ENCODE measurements at regions not wholly inside any gene's neighbourhood (a gene's known extent, or its start where the extent isn't known, plus 50 kb on each side); places are given as distances from the start of the nearest gene placed in this dataset.
"Not testable (repeated sequence)": the region's sequence is repeated elsewhere in the genome, so short reads cannot be mapped to it uniquely, and the experiment has no call there.

DNA sequence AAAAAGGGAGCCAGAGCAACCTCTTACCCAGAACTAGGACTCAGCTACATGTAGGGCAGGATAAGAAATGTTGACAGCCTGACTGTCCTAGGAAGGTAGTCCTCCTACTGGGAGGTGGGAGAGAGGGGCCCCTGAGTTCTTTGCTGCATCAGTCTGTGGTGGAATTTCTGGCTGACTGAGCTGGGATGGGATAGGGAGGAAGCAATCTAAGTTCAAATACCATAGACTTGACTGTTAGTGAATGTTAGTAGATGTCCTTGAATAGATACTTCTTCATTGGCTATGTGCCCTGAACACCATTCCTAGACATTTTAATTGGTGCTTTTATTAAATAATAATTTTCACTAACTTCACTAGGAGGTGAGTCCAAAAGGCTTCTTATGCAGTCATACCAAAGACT is 1343.6 kb upstream of the CITED2 start:
- DNase-seq (ENCODE audit: low read depth in 2 of 3, low spot score in 2 of 3) = no peak

DNA sequence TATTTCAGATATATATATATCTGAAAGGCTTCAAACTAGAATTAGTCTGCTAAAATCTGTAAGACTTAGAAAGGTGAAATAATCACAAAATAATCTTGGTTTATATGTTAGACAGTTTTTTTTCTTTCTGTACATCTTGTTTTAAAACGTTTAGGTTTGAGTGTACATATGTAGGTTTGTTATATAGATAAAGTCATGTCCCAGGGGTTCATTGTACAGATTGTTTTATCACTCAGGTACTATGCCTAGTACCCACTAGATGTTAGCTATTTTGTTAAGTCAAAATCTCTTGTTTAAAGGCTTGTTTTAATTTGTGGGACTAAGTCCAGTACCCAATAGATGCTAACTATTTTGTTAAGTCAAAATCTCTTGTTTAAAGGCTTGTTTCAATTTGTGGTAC is 1339.0 kb upstream of the CITED2 start:
- DNase-seq (ENCODE audit: low read depth in 2 of 3, low spot score in 2 of 3) = no peak

DNA sequence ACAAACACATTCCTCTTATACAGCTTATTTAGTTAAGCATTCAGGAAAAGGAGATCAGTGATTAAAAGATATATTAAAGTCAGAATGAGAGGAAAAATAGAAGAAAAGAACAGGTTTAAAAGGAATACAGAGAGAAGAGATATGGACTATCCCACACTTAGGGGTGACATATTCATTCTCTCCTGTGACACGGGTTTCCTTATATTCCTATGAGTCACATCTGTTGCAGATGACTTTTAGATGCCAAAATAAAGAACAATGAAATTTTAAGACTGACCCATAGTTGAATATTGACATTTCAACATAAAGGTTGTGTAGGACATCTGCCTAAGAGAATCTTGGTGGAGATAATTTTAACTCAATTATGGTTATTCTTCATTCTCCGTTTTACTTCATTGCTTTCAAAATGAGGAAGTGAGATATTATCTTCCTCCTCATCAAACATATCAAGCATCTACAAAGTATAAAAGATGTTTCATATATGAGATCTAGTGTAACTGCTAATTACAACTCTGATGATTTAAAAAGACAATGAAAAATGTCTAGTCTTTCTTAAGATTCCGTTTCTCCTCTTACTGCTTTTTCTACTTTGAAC is 1336.7 kb upstream of the CITED2 start:
- DNase-seq (ENCODE audit: low read depth in 2 of 3, low spot score in 2 of 3) = no peak

DNA sequence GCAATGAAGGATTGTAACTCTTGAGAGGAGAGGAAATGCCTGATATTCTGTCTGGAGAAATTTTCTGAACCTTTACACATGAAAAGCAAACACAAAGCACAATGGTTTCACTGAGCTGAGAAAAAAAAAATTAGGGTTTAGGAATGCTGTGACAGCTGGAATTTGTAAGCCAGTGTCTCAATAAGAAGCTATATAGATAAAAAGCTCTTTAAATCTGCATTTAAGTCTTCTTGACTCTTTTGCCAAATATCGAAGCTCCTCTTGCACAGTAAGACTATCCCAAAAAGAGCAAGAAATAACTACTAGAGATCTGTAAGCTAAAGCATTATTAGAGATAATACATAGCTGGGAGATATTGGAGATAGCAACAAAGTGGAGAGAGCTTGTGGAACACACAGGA is 1334.0 kb upstream of the CITED2 start:
- DNase-seq (ENCODE audit: low read depth in 2 of 3, low spot score in 2 of 3) = no peak

DNA sequence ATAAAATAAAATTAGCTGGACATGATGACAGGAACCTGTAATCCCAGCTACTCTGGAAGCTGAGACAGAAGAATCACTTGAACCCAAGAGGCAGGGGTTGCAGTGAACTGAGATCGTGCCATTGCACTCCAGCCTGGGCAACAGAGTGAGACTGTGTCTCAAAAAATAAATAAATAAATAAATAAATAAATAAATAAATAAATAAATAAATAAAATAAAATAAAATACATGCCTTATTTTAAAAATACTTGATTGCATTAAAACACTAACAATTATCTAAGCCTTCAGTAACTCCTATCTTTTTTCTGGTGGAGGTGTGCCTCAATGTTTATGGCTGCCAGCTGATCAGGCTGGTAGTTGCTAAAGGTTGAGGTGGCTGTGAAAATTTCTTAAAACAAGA is 1329.6 kb upstream of the CITED2 start:
- not testable (repeated sequence) for DNase-seq (ENCODE audit: low read depth in 2 of 3, low spot score in 2 of 3)

DNA sequence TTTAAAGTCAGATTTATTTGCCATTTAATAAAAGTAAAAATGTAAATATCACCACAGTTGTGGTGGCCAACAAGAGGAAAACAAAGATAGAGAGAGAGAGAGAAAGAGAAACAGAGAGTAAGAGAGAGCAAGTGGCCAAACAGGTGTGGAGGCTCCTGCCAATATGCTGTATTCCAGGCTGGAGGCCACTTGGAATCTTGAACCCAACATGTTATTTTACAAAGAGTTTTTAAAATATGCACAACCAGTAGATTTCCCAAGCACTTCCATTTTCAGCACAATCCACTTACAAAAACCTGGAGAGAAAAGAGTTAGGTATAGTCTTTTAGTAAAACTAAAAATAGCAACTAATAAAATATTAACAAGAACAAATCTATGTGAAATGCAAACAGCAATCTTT is 1323.1 kb upstream of the CITED2 start:
- no peak for DNase-seq (ENCODE audit: low read depth in 2 of 3, low spot score in 2 of 3)

DNA sequence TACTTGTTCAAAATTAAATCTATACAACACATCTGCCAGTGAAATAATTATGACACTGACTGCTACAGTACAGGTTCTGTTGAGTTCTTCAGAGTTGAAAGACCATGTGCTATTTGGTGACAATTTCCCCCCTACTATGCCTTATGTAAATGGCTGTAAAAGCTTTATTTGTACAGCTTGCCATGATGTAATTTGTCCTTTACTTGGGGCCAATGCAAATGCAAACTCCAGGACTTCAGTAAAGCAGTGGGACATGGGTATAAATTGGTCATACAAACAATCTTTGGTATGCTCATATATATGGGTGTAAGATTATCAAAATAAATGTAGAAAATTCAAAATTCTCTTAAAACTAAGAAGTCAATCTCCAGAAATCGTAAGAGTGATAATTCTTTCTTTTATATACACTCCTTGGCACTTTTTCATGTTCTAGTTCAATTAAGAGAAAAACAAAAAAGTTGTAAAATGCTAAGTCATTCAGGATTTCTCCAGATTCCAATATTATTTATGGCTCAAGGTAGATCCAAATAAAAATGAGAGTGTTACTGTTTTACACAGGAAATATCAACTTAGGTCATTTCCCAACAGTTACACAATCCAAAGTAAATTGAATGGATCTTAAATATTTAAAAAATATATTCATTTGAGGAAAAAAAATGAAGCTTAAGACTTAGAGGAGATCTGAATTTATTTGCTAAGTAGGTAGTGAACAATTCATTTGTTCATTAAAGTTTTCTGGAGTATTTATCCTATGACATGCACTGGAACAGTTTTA is 1310.5 kb upstream of the CITED2 start:
- no peak for DNase-seq (ENCODE audit: low read depth in 2 of 3, low spot score in 2 of 3)

DNA sequence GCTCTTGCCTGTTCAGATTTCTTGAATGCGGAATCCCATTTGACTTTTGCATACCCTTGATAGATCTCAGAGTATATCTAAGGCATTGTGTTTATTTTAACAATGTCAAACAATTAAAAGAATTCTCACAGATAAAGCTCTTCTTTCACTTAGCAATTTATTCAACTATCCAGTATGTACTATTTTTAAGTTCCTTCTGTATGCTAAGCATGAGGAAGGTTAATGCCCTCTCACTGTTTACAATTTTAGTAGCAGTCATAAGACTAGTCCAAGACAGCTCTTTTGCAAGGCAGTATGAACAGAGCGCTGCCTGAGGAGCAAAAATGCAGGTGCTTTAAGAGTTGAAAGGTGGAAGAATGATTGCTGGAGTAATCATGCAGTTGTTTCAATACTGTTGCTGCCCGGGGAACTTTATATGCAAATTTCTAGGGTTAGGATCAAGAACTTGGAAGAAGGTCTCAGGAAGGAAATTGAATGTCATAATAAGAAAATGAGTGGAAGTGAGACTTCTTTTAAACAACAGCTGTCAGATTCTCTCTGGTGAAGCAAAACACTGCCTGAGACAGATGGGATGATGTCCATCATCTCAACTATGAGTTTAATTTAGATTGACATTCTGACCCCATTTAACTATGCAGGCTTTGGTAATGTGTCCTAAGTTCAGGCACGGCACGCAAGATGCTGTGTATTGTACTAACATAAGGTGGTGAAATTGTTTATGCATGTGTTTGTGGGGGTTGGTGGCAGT is 1303.5 kb upstream of the CITED2 start:
- DNase-seq (ENCODE audit: low read depth in 2 of 3, low spot score in 2 of 3) = no peak

DNA sequence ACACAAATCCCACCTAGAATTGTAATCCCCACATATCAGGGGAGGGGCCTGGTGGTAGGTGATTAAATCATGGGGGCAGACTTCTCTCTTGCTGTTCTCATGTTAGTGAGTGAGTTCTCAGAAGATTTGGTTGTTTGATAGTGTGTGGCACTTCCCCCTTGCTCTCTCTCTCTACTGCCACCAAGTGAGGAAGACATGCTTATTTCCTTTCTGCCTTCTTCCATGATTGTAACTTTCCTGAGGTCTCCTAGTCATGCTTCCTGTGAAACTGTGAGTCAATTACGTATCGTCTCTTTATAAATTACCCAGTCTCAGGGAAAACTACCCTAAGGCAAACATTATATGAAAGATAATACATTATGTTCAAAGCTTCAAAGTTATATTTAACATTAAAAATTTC is 1297.5 kb upstream of the CITED2 start:
- DNase-seq (ENCODE audit: low read depth in 2 of 3, low spot score in 2 of 3) = no peak

DNA sequence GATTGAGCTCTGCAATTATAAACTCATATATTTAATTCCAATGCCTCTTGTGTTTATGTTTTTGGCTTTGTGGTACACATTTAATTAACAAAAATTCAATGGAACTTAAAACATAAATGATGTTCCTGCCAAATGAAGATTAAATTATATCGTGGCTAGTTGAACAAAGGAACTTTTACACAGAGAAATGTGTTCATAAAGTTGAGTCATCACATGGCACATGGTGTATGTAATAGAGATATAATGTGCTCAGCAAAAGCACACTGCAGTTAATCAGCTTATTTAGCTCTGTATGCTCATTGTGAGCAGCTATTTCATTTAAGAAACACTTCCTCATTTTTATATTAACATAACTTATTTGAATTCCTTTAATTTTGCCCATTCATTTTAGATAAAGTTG is 1295.6 kb upstream of the CITED2 start:
- DNase-seq (ENCODE audit: low read depth in 2 of 3, low spot score in 2 of 3) = no peak

DNA sequence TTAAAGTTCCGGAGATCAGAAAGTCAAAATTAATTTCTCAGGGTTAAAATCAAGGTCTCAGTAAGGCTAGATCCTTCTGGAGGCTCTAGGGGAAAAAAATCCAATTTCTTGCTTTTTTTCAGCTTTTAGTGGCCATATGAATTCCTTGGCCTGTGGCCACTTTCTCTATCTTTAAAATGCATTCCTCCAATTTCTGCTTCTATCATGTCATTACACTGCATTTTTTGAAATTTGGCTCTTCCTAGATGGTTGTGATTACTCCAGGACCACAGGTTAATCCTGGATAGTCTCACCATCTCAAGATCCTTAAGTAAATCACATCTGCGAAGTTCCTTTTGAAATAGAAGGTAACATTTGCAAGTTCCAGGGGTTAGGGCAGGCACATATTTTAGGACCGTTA is 1294.9 kb upstream of the CITED2 start:
- no peak for DNase-seq (ENCODE audit: low read depth in 2 of 3, low spot score in 2 of 3)

DNA sequence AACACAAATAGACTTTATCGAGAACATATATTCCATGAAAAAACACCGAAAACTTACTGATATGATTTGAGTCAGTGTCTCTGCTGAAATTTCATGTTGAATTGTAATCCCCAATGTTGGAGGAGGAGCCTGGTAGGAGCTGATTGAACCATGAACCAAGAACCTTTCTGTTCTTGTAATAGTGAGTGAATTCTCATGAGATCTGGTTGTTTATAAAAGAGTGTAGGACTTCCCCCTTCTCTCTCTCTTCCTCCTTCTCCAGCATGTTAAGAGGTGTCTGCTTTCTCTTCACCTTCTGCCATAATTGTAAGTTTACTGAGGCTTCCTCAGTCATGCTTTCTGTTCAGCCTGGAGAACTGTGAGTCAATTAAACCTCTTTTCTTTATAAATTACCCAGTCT is 1289.3 kb upstream of the CITED2 start:
- no peak for DNase-seq (ENCODE audit: low read depth in 2 of 3, low spot score in 2 of 3)

DNA sequence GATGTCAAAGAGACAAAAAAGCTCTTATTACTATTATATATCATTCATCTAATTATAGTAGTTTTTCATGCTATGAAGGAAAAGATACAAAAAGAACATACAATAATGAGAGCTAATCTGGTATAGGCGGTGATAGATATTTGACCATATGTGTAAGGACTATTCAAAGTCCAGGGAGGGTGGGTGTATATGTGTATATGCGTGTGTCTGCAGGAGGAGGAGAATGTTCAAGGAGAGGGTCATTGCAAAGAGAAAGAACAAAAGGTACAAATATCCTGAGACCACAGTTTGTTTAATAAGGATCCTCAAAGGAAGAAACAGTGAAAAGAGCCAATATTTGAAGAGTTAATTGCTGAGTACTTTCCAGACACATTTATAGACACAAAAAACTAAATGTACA is 1288.6 kb upstream of the CITED2 start:
- DNase-seq (ENCODE audit: low read depth in 2 of 3, low spot score in 2 of 3) = no peak

DNA sequence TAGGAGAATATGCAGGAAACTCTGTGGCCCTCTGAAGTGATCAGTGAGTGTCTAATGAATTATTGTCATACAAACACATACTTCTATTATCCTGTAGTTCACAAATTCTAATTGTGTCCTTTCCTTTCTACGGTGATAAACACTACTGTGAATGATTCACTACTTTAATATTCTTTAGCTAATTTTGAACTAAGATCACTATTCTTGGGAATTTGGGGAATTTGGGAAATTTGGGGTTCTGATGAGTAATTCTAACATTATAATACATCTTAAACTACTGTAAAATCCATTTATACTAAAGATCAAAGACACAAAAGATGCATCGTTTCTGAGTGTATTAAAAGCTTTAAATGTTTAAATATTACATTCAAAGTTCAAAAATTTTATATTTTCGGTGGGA is 1287.2 kb upstream of the CITED2 start:
- no peak for DNase-seq (ENCODE audit: low read depth in 2 of 3, low spot score in 2 of 3)

DNA sequence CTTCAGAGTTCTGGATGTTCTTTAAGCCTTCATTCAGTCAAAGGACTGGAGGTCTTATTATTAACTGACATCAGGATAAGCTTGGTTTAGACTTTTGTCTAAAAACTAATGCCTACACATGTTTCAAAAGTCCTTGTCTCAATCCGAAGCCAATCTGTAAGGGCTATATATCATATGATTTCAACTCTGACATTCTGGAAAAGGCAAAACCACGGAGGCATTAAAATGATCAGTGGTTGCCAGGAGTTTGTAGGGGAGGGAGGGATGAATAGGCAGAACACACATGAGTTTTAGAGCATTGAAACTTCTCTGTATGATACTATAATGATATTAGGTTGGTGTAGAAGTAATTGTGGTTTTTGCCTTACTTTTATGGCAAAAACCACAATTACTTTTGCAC is 1285.8 kb upstream of the CITED2 start:
- no peak for DNase-seq (ENCODE audit: low read depth in 2 of 3, low spot score in 2 of 3)

DNA sequence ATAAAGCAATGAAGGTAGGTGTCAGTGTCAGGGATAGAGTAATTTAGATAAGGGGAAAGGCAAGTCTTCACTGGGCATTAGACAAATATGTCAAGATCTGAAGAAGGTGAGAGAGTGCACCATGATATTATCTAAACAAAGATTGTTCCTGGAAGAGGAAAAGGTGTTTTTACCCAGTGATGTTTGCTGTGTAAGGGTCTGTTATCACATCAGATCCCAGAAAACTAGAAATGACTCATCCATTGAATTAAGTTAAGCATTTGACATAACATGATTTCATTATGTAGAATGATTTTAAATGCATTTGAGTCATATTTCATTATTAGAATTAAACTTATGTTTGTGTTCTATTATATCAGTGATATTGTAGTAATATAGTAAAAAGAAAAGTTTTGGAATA is 1279.5 kb upstream of the CITED2 start:
- DNase-seq (ENCODE audit: low read depth in 2 of 3, low spot score in 2 of 3) = no peak

DNA sequence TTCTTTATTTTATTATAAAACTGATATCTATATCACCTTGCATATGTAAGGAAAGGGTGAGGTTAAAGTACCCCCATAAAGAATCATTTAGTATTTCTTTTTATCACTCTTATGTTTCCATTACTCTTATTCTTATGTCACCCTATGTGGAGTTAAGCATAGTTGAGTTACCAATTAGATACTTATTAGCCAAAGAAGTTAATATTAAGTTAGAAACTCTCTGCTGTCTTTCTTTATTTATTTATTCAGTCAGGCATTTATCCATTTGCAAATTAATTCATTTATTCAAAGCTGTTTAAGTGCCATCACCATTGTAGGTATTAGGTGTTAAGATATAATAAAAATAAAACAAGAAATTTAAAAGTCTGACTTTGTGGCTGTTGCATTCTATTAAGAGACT is 1279.1 kb upstream of the CITED2 start:
- DNase-seq (ENCODE audit: low read depth in 2 of 3, low spot score in 2 of 3) = no peak

DNA sequence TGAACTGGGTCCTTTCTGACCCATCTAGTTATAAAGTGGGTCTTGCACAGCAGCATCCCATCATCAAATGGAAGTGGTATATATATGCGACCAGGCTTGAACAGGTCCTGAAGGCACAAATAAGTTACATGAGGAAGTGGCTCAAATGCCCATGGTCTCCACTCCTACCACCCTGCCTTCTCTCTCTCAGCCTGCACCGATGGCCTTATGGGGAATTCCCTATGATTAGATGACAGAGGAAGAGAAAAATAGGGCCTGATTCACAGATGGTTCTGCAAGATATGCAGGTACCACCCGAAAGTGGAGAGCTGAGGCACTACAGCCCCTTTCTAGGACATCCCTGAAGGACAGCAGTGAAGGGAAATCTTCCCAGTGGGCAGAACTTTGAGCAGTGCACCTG is 1275.1 kb upstream of the CITED2 start:
- not testable (repeated sequence) for DNase-seq (ENCODE audit: low read depth in 2 of 3, low spot score in 2 of 3)

DNA sequence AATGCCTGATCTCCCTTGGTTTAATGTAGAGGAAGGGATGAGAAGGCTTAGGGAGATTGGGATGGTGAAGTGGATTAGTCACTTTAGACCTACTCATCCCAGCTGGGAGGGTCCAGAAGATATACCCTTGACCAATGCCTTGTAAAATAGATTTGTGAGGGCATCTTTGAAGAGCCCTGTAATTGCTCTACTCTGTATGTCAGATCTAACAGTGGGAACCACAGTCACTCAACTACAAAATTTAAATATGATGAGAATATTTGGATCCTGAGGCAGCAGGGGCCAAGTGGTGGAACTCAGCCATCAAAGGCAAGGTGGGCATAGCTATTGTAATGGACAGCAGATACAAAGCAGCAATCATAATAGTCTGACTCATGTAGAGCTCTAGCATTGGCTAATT is 1272.9 kb upstream of the CITED2 start:
- not testable (repeated sequence) for DNase-seq (ENCODE audit: low read depth in 2 of 3, low spot score in 2 of 3)

DNA sequence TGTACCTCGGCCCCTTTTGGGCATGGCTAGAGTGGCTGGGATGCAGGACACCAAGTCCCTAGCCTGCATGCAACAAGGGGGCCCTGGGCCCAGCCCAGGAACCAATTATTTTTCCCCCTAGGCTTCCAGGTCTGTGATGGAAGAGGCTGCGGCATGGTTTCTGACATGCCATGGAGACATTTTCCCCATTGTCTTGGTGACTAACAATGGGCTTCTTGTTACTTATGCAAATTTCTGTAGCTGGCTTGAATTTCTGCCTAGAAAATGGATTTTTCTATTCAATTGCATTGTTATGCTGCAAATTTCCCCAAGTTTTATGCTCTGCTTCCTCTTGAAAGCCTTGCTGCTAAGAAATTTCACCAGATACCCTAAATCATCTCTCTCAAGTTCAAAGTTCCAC is 1269.6 kb upstream of the CITED2 start:
- DNase-seq (ENCODE audit: low read depth in 2 of 3, low spot score in 2 of 3) = no peak

DNA sequence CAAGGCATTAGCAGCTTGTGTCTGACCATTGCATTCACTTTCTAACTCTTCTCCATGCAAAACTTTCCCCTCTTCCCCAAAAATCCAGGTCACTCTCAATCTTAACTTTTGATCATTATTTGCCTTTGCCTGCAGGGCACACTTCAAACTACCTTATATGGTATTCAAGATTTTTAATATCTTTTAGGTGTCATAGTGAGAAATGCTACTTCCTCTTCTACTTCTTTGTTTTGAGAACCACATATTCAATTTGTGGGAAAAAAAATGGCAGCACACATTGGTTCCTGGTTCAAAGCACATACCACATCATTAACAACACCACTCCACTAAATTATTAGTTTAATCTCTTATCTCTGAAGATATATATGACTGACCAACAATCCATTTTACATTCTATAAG is 1267.0 kb upstream of the CITED2 start:
- no peak for DNase-seq (ENCODE audit: low read depth in 2 of 3, low spot score in 2 of 3)

DNA sequence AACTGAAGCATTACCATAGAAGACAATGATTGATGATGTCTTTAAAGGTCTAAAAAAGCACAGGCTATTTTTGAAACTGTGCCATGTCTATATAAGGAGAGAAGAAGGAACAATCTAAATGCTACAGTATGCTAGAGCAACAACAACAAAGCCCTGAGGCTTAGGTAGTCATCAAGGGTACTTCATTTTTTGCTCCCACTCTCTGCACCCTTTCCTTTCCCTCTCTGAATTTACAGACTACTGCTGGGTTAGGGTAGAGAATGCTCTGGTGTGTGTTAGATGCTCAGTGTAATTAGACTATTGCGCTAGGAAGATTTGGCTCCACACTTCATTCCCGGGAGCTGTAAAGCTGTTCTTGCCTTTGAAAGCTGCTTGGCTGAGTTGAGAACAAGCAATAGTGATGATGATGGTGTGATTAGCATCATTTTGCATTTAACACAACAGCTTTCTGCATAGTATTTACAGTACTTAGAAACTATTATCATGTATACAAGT is 1262.5 kb upstream of the CITED2 start:
- DNase-seq (ENCODE audit: low read depth in 2 of 3, low spot score in 2 of 3) = no peak
